ENCODE measurements at regions not wholly inside any gene's neighbourhood (a gene's known extent, or its start where the extent isn't known, plus 50 kb on each side); places are given as distances from the start of the nearest gene placed in this dataset.
"Not testable (repeated sequence)": the region's sequence is repeated elsewhere in the genome, so short reads cannot be mapped to it uniquely, and the experiment has no call there.

- Histone ChIP-seq H3K79me2 (ENCODE audit: insufficient read depth, low read length) (no peaks in the 10 kb centered on the region), H4K20me1 (ENCODE audit: insufficient read depth, low read length) (no peaks in the 10 kb centered on the region), H3K9ac (ENCODE audit: low read length) (no peak overlapping the region), H3K27ac (ENCODE audit: low read depth, low read length, poor library complexity, severe bottlenecking) (no peak overlapping the region), H3K4me2 (ENCODE audit: low read length) (no peak overlapping the region), H3K4me1 (ENCODE audit: insufficient read depth, low read length, severe bottlenecking) (no peaks in the 10 kb centered on the region), H3K9me2 (ENCODE audit: low read depth, low read length) (no peaks in the 10 kb centered on the region), H3K4me3 (ENCODE audit: low read depth, low read length, poor library complexity, severe bottlenecking) (no peak overlapping the region), H3K9me3 (ENCODE audit: low read length) (no peaks in the 10 kb centered on the region), H3K27me3 (ENCODE audit: insufficient read depth, low read length) (no peaks in the 10 kb centered on the region), H3F3A (ENCODE audit: insufficient read depth, low read length) (no peaks in the 10 kb centered on the region), H2AFZ (ENCODE audit: low read length) (no peak overlapping the region), H3K36me3 (ENCODE audit: insufficient read depth, low read length) (no peaks in the 10 kb centered on the region)
- TF ChIP-seq CTCF (IDR thresholded peaks at IDR 0.05; ENCODE audit: low read length) (no peak), EZH2 (IDR thresholded peaks at IDR 0.05; ENCODE audit: borderline replicate concordance, low read length) (no peak)
Measured at GRCh38 chr12:17866802-17867201, 223.2 kb downstream of the RERGL start.

GRCh38 chr12:17855548-17855947, 234.4 kb downstream of the RERGL start:
- not testable (repeated sequence) for H3K9ac ChIP-seq (ENCODE audit: low read length); H3K27me3 ChIP-seq (ENCODE audit: insufficient read depth, low read length); H3K27ac ChIP-seq (ENCODE audit: low read depth, low read length, poor library complexity, severe bottlenecking); H2AFZ ChIP-seq (ENCODE audit: low read length); H4K20me1 ChIP-seq (ENCODE audit: insufficient read depth, low read length); H3K4me3 ChIP-seq (ENCODE audit: low read depth, low read length, poor library complexity, severe bottlenecking); H3K36me3 ChIP-seq (ENCODE audit: insufficient read depth, low read length); H3K9me2 ChIP-seq (ENCODE audit: low read depth, low read length); H3K79me2 ChIP-seq (ENCODE audit: insufficient read depth, low read length); H3K4me2 ChIP-seq (ENCODE audit: low read length); H3F3A ChIP-seq (ENCODE audit: insufficient read depth, low read length); H3K4me1 ChIP-seq (ENCODE audit: insufficient read depth, low read length, severe bottlenecking); H3K9me3 ChIP-seq (ENCODE audit: low read length)

GRCh38 chr12:17853054-17853453, 236.9 kb downstream of the RERGL start:
- Histone ChIP-seq H4K20me1 (ENCODE audit: insufficient read depth, low read length) (no peaks in the 10 kb centered on the region), H3K9ac (ENCODE audit: low read length) (no peak overlapping the region), H3K9me3 (ENCODE audit: low read length) (no peaks in the 10 kb centered on the region), H3K36me3 (ENCODE audit: insufficient read depth, low read length) (no peaks in the 10 kb centered on the region), H3K9me2 (ENCODE audit: low read depth, low read length) (no peaks in the 10 kb centered on the region), H3K79me2 (ENCODE audit: insufficient read depth, low read length) (no peaks in the 10 kb centered on the region), H3K27ac (ENCODE audit: low read depth, low read length, poor library complexity, severe bottlenecking) (no peak overlapping the region), H3K27me3 (ENCODE audit: insufficient read depth, low read length) (no peaks in the 10 kb centered on the region), H3K4me2 (ENCODE audit: low read length) (no peak overlapping the region), H3K4me3 (ENCODE audit: low read depth, low read length, poor library complexity, severe bottlenecking) (no peak overlapping the region), H3K4me1 (ENCODE audit: insufficient read depth, low read length, severe bottlenecking) (no peaks in the 10 kb centered on the region), H2AFZ (ENCODE audit: low read length) (no peak overlapping the region), H3F3A (ENCODE audit: insufficient read depth, low read length) (no peaks in the 10 kb centered on the region)
- TF ChIP-seq EZH2 (IDR thresholded peaks at IDR 0.05; ENCODE audit: borderline replicate concordance, low read length), result no peak
- TF ChIP-seq CTCF (IDR thresholded peaks at IDR 0.05; ENCODE audit: low read length), result no peak

GRCh38 chr12:17841496-17841895, 248.5 kb downstream of the RERGL start:
- TF ChIP-seq EZH2 (IDR thresholded peaks at IDR 0.05; ENCODE audit: borderline replicate concordance, low read length) (no peak), CTCF (IDR thresholded peaks at IDR 0.05; ENCODE audit: low read length) (no peak)
- no peak overlapping the region for H3K4me2 ChIP-seq (ENCODE audit: low read length)
- H3F3A ChIP-seq (ENCODE audit: insufficient read depth, low read length), result no peaks in the 10 kb centered on the region
- 0 out of 2 replicates have a peak, but pooled peaks cover 3% of the 10 kb centered on the region for H3K9me2 ChIP-seq (ENCODE audit: low read depth, low read length)
- no peaks in the 10 kb centered on the region for H3K4me1 ChIP-seq (ENCODE audit: insufficient read depth, low read length, severe bottlenecking)
- no peaks in the 10 kb centered on the region for H3K79me2 ChIP-seq (ENCODE audit: insufficient read depth, low read length)
- H3K9me3 ChIP-seq (ENCODE audit: low read length), result no peaks in the 10 kb centered on the region
- no peak overlapping the region for H2AFZ ChIP-seq (ENCODE audit: low read length)
- no peaks in the 10 kb centered on the region for H4K20me1 ChIP-seq (ENCODE audit: insufficient read depth, low read length)
- no peaks in the 10 kb centered on the region for H3K27me3 ChIP-seq (ENCODE audit: insufficient read depth, low read length)
- no peaks in the 10 kb centered on the region for H3K36me3 ChIP-seq (ENCODE audit: insufficient read depth, low read length)
- H3K27ac ChIP-seq (ENCODE audit: low read depth, low read length, poor library complexity, severe bottlenecking), result no peak overlapping the region
- H3K9ac ChIP-seq (ENCODE audit: low read length), result no peak overlapping the region
- H3K4me3 ChIP-seq (ENCODE audit: low read depth, low read length, poor library complexity, severe bottlenecking), result no peak overlapping the region

Measured in OCI-LY1 (cell line).